GM12891 (cell line): ENCODE measurements at regions not wholly inside any gene's neighbourhood (a gene's known extent, or its start where the extent isn't known, plus 50 kb on each side); places are given as distances from the start of the nearest gene placed in this dataset.
A peak's percentile ranks its signal among the peaks of the same experiment; 100 is the strongest.

Experiments used
- DNase-seq: peaks from one replicate; pipeline ENCODE4 v3.0.0; 2011; ENCODE audit warnings: low spot score; ENCODE audit not compliant: insufficient read length
- FAIRE-seq: peaks from 2 replicates; lab custom pipeline; 2011; peaks lifted over from hg19 to GRCh38; lab: Jason Lieb, UNC
- PAX5 ChIP-seq: IDR thresholded peaks from 2 replicates; pipeline ENCODE4 v1.6.1; 2011; ENCODE audit warnings: low read length, moderate library complexity, mild to moderate bottlenecking; ENCODE audit not compliant: insufficient read depth, severe bottlenecking
- POLR2A ChIP-seq: IDR thresholded peaks from 2 replicates; pipeline ENCODE4 v1.6.1; 2011; ENCODE audit warnings: low read depth, low read length, control low read depth
- POLR2AphosphoS5 ChIP-seq: IDR thresholded peaks from 2 replicates; pipeline ENCODE4 v1.6.1; 2011; ENCODE audit warnings: low read depth, low read length, control low read depth
- POU2F2 ChIP-seq: IDR thresholded peaks from 2 replicates; pipeline ENCODE4 v1.6.1; 2011; ENCODE audit warnings: low read depth, mild to moderate bottlenecking, control low read depth, low read length, moderate library complexity
- SPI1 ChIP-seq: IDR thresholded peaks from 2 replicates; pipeline ENCODE4 v1.6.1; 2011; ENCODE audit warnings: low read depth, low read length, control low read depth
- TAF1 ChIP-seq: IDR thresholded peaks from 2 replicates; pipeline ENCODE4 v1.6.1; 2011; ENCODE audit warnings: low read depth, low read length, control low read depth

GRCh38 chr16:35734728-35735402 lies 2275.5 kb downstream of the TP53TG3F start:
- FAIRE-seq (no peak), DNase-seq (peak; percentile 6)
- TF ChIP-seq SPI1 = no peak
- no peak for TF ChIP-seq POU2F2
- no peak for TF ChIP-seq PAX5
- no peak for TF ChIP-seq POLR2A
- no peak for TF ChIP-seq POLR2AphosphoS5
- TF ChIP-seq TAF1 = no peak

GRCh38 chr16:35735403-35736251 lies 2276.2 kb downstream of the TP53TG3F start:
- FAIRE-seq (no peak), DNase-seq (no peak)
- TF ChIP-seq POLR2A = no peak
- TF ChIP-seq PAX5 = no peak
- no peak for TF ChIP-seq POLR2AphosphoS5
- no peak for TF ChIP-seq POU2F2
- no peak for TF ChIP-seq TAF1
- no peak for TF ChIP-seq SPI1

- FAIRE-seq (no peak), DNase-seq (no peak)
- TF ChIP-seq SPI1 (no peak), POLR2AphosphoS5 (no peak), POLR2A (no peak)
Measured at GRCh38 chr16:35736546-35736945, 2277.1 kb downstream of the TP53TG3F start.

- TF ChIP-seq POLR2A = no peak
- TF ChIP-seq PAX5 = no peak
- no peak for TF ChIP-seq POU2F2
- TF ChIP-seq SPI1 = no peak
- no peak for TF ChIP-seq POLR2AphosphoS5
- TF ChIP-seq TAF1 = no peak
- no peak for DNase-seq
- FAIRE-seq = no peak
Measured at GRCh38 chr16:35737076-35737475, 2277.7 kb downstream of the TP53TG3F start.

GRCh38 chr16:35741546-35741945 lies 2282.1 kb downstream of the TP53TG3F start:
- TF ChIP-seq POU2F2 (no peak), SPI1 (no peak), TAF1 (no peak), POLR2A (no peak), POLR2AphosphoS5 (no peak), PAX5 (no peak)
- FAIRE-seq (no peak), DNase-seq (no peak)

- no peak for DNase-seq
- FAIRE-seq = no peak
Measured at GRCh38 chr16:35743101-35743692, 2283.8 kb downstream of the TP53TG3F start.

GRCh38 chr16:35744084-35744483 lies 2284.7 kb downstream of the TP53TG3F start:
- no peak for TF ChIP-seq SPI1
- TF ChIP-seq POLR2A = no peak
- no peak for TF ChIP-seq TAF1
- TF ChIP-seq POU2F2 = no peak
- TF ChIP-seq POLR2AphosphoS5 = no peak
- TF ChIP-seq PAX5 = no peak
- DNase-seq = no peak
- no peak for FAIRE-seq

More at GRCh38 chr16:35743101-35743692, 2283.8 kb downstream of the TP53TG3F start:
- TF ChIP-seq PAX5 (no peak), POLR2AphosphoS5 (no peak), POLR2A (no peak), POU2F2 (no peak), SPI1 (no peak), TAF1 (no peak)

GRCh38 chr16:35744726-35745125 lies 2285.3 kb downstream of the TP53TG3F start:
- FAIRE-seq (no peak), DNase-seq (no peak)
- TF ChIP-seq POLR2AphosphoS5 = no peak
- no peak for TF ChIP-seq TAF1
- no peak for TF ChIP-seq SPI1
- TF ChIP-seq POLR2A = no peak
- TF ChIP-seq POU2F2 = no peak
- no peak for TF ChIP-seq PAX5

- TF ChIP-seq TAF1 (no peak), POLR2AphosphoS5 (no peak), POLR2A (no peak), PAX5 (no peak), SPI1 (no peak), POU2F2 (no peak)
- DNase-seq (no peak), FAIRE-seq (no peak)
Measured at GRCh38 chr16:35745191-35745590, 2285.8 kb downstream of the TP53TG3F start.
